GM21381 (cell line): ENCODE measurements at regions not wholly inside any gene's neighbourhood (a gene's known extent, or its start where the extent isn't known, plus 50 kb on each side); places are given as distances from the start of the nearest gene placed in this dataset.
"Not testable (repeated sequence)": the region's sequence is repeated elsewhere in the genome, so short reads cannot be mapped to it uniquely, and the experiment has no call there.

ENCODE experiments used
- ATAC-seq: cut with Tn5 transposase; IDR thresholded peaks from one replicate; pipeline ENCODE4 v1.9.1; 2021; ENCODE audit warnings: mild to moderate bottlenecking, moderate library complexity; ENCODE audit not compliant: unreplicated experiment

DNA sequence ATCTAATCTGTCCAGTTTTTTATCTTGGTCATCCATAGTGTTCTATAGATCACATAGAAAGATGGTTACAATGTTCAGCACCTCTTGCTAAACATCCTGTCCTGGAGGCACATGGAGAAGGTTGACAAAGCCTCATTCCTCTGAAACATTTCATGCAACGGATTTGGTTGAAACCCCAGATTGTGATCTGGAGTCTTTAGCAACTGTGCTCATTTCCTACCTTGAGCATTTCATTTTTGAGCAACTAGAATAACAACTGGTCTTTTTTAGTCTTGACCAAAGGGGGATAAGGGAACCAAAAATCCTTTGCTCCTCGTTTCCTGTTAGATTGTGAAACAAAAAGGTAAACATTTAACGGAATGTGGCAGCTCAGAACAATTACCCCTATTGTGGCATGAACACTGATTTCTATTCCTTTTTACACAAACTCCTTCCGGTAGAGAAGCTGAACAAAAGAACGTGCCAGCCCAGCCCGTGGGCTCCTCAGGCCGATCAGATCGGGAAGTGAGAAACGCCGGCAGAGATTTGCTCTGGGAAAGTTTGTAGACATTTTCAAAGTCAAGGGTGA is 94.7 kb upstream of the ERRFI1 start:
- ATAC-seq: no peak

DNA sequence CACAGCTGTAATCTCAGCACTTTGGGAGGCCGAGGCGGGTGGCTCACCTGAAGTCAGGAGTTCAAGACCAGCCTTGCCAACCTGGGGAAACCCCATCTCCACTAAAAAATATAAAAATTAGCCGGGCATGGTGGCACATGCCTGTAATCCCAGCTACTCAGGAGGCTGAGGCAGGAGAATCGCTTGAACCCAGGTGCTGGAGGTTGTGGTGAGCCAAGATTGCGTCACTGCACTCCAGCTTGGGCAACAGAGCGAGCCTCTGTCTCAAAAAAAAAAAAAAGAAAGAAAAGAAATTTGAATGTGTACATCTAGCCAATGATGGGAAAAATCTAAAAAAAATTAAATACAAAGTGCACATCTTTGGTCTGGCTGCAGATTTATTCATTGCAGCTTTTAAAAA is 92.6 kb upstream of the ERRFI1 start:
- ATAC-seq: not testable (repeated sequence)

- ATAC-seq: no peak
These were observed 91.9 kb upstream of the ERRFI1 start for GRCh38 chr1:8118031-8118451.

GRCh38 chr1:8116894-8117264 is 90.8 kb upstream of the ERRFI1 start:
- ATAC-seq: no peak

- no peak for ATAC-seq
These were observed 89.7 kb upstream of the ERRFI1 start for GRCh38 chr1:8115769-8116167.

DNA sequence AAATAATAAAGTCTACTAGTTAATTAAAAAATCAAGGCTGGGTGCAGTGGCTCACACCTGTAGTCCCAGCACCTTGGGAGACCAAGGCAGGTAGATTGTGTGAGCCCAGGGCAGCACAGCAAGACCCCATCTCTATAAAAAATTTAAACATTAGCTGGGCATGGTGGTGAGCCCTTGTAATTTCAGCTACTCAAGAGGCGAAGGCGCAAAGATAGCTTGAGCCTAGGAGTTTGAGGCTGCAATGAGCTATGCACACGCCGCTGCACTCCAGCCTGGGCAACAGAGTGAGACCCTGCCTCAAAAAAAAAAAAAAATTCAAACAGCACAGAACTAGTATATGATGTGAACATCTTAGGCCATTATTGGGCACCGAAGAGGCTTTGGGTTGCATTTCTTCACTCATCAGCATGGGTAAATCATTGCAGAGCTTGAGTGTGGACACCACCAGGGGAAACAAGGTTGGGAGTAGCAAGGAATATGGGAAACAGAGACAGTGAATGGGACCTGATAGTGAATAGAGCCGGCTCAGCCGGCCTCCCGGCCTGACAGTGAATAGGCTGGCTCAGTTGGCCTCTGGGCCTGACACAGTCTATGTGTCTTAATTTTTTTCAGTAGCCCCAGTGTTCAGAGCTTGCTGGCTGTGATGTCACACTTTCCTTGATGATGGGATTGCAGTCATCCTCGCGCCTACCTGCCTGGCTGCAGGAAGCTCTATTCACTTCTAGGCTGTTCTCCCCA is 89.1 kb upstream of the ERRFI1 start:
- no peak for ATAC-seq

- no peak for ATAC-seq
These were observed 87.4 kb upstream of the ERRFI1 start for GRCh38 chr1:8113262-8114220.

- ATAC-seq: no peak
These were observed 86.6 kb upstream of the ERRFI1 start for GRCh38 chr1:8112611-8113261.

DNA sequence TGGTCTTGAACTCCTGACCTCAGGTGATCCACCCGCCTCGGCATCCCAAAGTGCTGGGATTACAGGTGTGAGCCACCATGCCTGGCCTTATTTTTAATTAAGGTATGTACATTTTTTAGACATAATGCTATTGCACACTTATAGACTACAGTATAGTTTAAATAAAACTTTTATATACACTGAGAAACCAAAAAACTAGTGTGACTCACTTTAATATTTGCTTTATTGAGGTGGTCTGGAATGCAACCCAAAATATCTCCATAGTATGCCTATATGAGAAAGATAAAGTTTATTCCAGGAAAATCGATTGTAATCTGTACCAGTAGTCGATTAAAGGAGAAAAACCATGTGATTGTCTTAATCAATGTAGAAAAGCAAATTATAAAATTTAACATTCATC is 85.5 kb upstream of the ERRFI1 start:
- no peak for ATAC-seq

GRCh38 chr1:8109216-8109615 is 83.1 kb upstream of the ERRFI1 start:
- no peak for ATAC-seq

DNA sequence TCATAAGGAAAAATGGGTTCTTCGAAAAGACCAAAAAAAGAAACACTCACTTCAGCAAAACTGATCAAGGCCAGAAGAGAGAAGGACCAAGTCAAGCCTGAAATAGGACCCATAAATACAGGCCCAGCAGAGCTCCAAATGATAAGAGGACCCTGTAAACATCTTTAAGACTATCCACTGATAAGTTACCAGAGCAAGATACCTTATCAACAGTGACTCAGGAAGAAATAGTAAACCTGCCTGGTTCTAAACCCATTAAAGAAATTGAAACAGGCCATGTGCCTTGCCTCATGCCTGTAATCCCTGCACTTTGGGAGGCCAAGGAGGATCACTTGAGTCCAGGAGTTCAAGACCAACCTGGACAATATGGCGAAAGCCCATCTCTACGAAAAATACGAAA is 81.8 kb upstream of the ERRFI1 start:
- no peak for ATAC-seq

GRCh38 chr1:8104278-8105236 is 78.4 kb upstream of the ERRFI1 start:
- ATAC-seq: no peak

DNA sequence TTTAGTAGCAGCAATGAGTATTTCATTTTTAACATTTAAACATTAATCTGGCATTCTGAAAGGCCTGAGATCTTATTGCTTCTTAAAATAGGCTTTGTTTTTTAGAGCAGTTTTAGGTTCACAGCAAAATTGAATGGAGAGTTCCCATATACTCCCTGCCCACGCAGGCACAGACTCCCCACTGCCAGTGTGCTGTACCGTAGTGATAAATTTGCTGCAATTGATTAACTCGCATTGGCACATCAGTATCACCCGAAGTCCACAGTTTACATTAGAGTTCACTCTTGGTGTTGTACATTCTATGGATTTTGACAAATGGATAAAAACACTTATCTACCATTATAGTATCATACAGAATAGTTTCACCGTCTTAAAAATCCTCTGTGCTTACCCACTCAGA is 71.8 kb upstream of the ERRFI1 start:
- ATAC-seq: no peak

- ATAC-seq: peak; percentile 89
These were observed 71.1 kb upstream of the ERRFI1 start for GRCh38 chr1:8097077-8097799.

DNA sequence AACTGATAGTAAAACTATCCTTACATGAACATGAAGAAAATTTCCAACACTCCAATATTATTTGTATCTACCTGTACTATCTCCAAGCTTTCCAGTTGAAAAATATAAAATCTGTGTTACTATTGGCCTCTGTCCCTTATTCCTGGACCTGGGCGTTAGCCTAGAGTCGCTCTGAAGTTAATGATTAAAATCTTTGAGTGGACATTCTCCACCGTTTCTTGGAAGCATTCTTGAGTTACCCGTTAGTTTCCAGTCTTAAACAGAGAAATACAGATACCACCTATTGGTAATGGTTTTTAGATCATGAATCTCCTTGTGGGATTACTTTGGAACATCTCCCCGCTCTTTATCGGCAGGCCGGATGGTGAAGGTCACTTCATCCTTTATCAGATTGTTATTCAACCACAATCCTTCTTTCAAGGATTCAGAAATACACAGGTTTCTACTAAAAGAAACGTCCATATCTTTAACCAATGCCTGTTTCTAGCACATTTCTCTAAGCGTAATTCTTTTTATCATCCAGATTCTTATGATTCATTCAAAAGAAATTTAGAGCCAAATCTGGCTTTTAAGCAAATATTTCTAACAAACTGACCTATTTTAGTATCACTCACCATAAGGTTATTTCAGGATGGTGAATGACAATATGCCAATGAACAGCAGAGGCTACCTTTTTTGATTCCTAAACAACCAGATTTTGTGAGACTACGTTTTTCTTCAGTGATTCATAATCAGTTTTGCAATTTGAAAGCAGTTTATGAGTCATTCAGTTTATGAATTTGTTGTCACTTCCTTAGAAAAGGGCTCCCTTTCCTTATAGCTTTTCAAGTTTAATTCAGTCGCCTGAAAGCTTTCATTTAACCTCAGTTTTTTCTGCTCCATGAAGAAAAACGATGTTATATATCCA is 70.2 kb upstream of the ERRFI1 start:
- ATAC-seq: no peak

GRCh38 chr1:8095584-8095983 is 69.5 kb upstream of the ERRFI1 start:
- no peak for ATAC-seq

DNA sequence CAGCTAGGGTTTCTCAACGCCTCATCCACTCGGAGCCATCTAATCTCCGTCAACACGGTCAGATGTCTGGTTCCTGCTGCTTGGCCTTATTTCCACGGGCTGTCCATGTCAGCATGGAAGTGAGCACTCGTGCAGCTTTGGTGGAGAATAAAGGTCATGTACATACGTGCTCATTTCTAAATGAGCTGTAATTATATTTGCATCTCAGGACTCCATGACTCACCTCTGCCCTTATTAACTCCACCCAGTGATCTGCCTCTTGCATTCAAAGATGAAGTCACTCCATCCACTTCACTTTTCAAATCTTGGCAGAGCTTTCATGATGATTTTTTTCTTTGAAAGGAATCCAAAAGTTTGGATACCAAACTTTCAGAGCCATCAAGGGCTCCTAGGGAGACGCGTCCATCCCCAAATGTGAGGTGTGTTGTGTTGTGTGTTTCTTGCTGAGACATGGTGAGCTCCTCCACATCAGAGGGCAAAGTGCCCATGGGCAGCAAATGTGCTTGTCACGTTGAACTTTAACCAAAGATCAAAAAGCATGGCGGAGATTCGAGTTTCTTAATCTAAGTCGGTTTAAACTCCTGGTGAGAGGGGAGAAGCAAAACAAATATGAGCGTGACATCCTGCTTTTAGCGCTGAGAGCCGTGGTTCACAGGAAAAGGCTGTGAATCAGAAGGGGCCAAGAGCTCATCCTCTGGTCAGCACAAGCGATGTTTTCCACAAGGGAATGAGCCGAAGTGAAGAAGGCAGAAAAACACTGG is 68.6 kb upstream of the ERRFI1 start:
- no peak for ATAC-seq
